ENCODE measurements at regions not wholly inside any gene's neighbourhood (a gene's known extent, or its start where the extent isn't known, plus 50 kb on each side); places are given as distances from the start of the nearest gene placed in this dataset.

GRCh38 chr7:153396475-153396874 lies 636.9 kb downstream of the ACTR3B start:
- Histone ChIP-seq H3K4me2 (ENCODE audit: insufficient read depth, low read length) (no peak overlapping the region), H3K79me2 (ENCODE audit: insufficient read depth, low read length) (no peaks in the 10 kb centered on the region), H3K27me3 (ENCODE audit: insufficient read depth, low read length) (no peaks in the 10 kb centered on the region), H3K27ac (ENCODE audit: low read depth, low read length) (no peak overlapping the region), H4K20me1 (ENCODE audit: insufficient read depth, low read length) (no peaks in the 10 kb centered on the region), H3K36me3 (ENCODE audit: insufficient read depth, low read length) (no peaks in the 10 kb centered on the region), H3K9me3 (ENCODE audit: low read depth, low read length) (no peaks in the 10 kb centered on the region), H3K4me3 (ENCODE audit: insufficient read depth, low read length) (no peak overlapping the region), H2AFZ (ENCODE audit: low read length) (no peak overlapping the region), H3K4me1 (ENCODE audit: insufficient read depth, low read length) (no peaks in the 10 kb centered on the region)
- no peak for DNase-seq (ENCODE audit: insufficient read length, low spot score, missing footprints)
- TF ChIP-seq CTCF (IDR thresholded peaks at IDR 0.05; ENCODE audit: extremely low read depth, low read depth, low read length) = no peak

- Histone ChIP-seq H3K79me2 (ENCODE audit: insufficient read depth, low read length) (no peaks in the 10 kb centered on the region), H3K4me2 (ENCODE audit: insufficient read depth, low read length) (no peak overlapping the region), H3K27me3 (ENCODE audit: insufficient read depth, low read length) (no peaks in the 10 kb centered on the region), H3K27ac (ENCODE audit: low read depth, low read length) (no peak overlapping the region), H3K4me3 (ENCODE audit: insufficient read depth, low read length) (no peak overlapping the region), H3K9me3 (ENCODE audit: low read depth, low read length) (no peaks in the 10 kb centered on the region), H3K36me3 (ENCODE audit: insufficient read depth, low read length) (no peaks in the 10 kb centered on the region), H2AFZ (ENCODE audit: low read length) (no peak overlapping the region), H4K20me1 (ENCODE audit: insufficient read depth, low read length) (no peaks in the 10 kb centered on the region), H3K4me1 (ENCODE audit: insufficient read depth, low read length) (no peaks in the 10 kb centered on the region)
- DNase-seq (ENCODE audit: insufficient read length, low spot score, missing footprints) = no peak
- no peak for TF ChIP-seq CTCF (IDR thresholded peaks at IDR 0.05; ENCODE audit: extremely low read depth, low read depth, low read length)
These were observed 637.9 kb downstream of the ACTR3B start for GRCh38 chr7:153397459-153397858.

- H3K27me3 ChIP-seq (ENCODE audit: insufficient read depth, low read length) = no peaks in the 10 kb centered on the region
- no peaks in the 10 kb centered on the region for H4K20me1 ChIP-seq (ENCODE audit: insufficient read depth, low read length)
- no peak overlapping the region for H3K4me3 ChIP-seq (ENCODE audit: insufficient read depth, low read length)
- no peak for DNase-seq (ENCODE audit: insufficient read length, low spot score, missing footprints)
- H3K4me1 ChIP-seq (ENCODE audit: insufficient read depth, low read length) = no peaks in the 10 kb centered on the region
- TF ChIP-seq CTCF (IDR thresholded peaks at IDR 0.05; ENCODE audit: extremely low read depth, low read depth, low read length) = no peak
- no peaks in the 10 kb centered on the region for H3K9me3 ChIP-seq (ENCODE audit: low read depth, low read length)
- H3K27ac ChIP-seq (ENCODE audit: low read depth, low read length) = no peak overlapping the region
- H3K4me2 ChIP-seq (ENCODE audit: insufficient read depth, low read length) = no peak overlapping the region
- H3K36me3 ChIP-seq (ENCODE audit: insufficient read depth, low read length) = no peaks in the 10 kb centered on the region
- H2AFZ ChIP-seq (ENCODE audit: low read length) = no peak overlapping the region
- no peaks in the 10 kb centered on the region for H3K79me2 ChIP-seq (ENCODE audit: insufficient read depth, low read length)
These were observed 638.4 kb downstream of the ACTR3B start for GRCh38 chr7:153397906-153398305.

GRCh38 chr7:153398370-153398769 lies 638.8 kb downstream of the ACTR3B start:
- no peaks in the 10 kb centered on the region for H3K36me3 ChIP-seq (ENCODE audit: insufficient read depth, low read length)
- no peak for TF ChIP-seq CTCF (IDR thresholded peaks at IDR 0.05; ENCODE audit: extremely low read depth, low read depth, low read length)
- H3K4me1 ChIP-seq (ENCODE audit: insufficient read depth, low read length) = no peaks in the 10 kb centered on the region
- H3K79me2 ChIP-seq (ENCODE audit: insufficient read depth, low read length) = no peaks in the 10 kb centered on the region
- H3K4me3 ChIP-seq (ENCODE audit: insufficient read depth, low read length) = no peak overlapping the region
- no peaks in the 10 kb centered on the region for H3K27me3 ChIP-seq (ENCODE audit: insufficient read depth, low read length)
- no peaks in the 10 kb centered on the region for H3K9me3 ChIP-seq (ENCODE audit: low read depth, low read length)
- no peak overlapping the region for H3K4me2 ChIP-seq (ENCODE audit: insufficient read depth, low read length)
- H4K20me1 ChIP-seq (ENCODE audit: insufficient read depth, low read length) = no peaks in the 10 kb centered on the region
- H2AFZ ChIP-seq (ENCODE audit: low read length) = no peak overlapping the region
- DNase-seq (ENCODE audit: insufficient read length, low spot score, missing footprints) = no peak
- H3K27ac ChIP-seq (ENCODE audit: low read depth, low read length) = no peak overlapping the region

Measured in osteoblast (primary cell).